ENCODE measurements at regions not wholly inside any gene's neighbourhood (a gene's known extent, or its start where the extent isn't known, plus 50 kb on each side); places are given as distances from the start of the nearest gene placed in this dataset.

GRCh38 chr5:53779541-53779981 lies 219.1 kb downstream of the NDUFS4 start (continued):
- TF ChIP-seq ATF2 (IDR thresholded peaks at IDR 0.05; ENCODE audit: low read length) = no peak
- TF ChIP-seq JUN (IDR thresholded peaks at IDR 0.05; ENCODE audit: low read depth, low read length) = no peak
- TF ChIP-seq SRF (IDR thresholded peaks at IDR 0.05; ENCODE audit: low read depth, low read length) = no peak
- no peak for TF ChIP-seq E2F6 (IDR thresholded peaks at IDR 0.05)
- no peak for TF ChIP-seq SP4 (IDR thresholded peaks at IDR 0.05; ENCODE audit: low read length)
- TF ChIP-seq KDM4A (IDR thresholded peaks at IDR 0.05; ENCODE audit: low read depth, low read length, severe bottlenecking) = no peak
